Keratinocyte (primary cell): ENCODE measurements at regions not wholly inside any gene's neighbourhood (a gene's known extent, or its start where the extent isn't known, plus 50 kb on each side); places are given as distances from the start of the nearest gene placed in this dataset.

Experiments used
- DNase-seq: peaks from one replicate; pipeline ENCODE4 v3.0.0-alpha.2; 2011; ENCODE audit warnings: low read depth, missing footprints, low spot score
- FAIRE-seq: peaks from 2 replicates; lab custom pipeline; 2011; peaks lifted over from hg19 to GRCh38; lab: Jason Lieb, UNC
- H2AFZ ChIP-seq: 2 replicates; pipeline ENCODE4 v1.6.0; 2012; ENCODE audit warnings: low read length, control low read depth, inconsistent platforms; ENCODE audit not compliant: control insufficient read depth
- H3K27ac ChIP-seq: 2 replicates; pipeline ENCODE4 v1.5.1; 2011; ENCODE audit warnings: low read length; ENCODE audit not compliant: control insufficient read depth, insufficient read depth
- H3K27me3 ChIP-seq: 3 replicates; pipeline ENCODE4 v1.6.0; 2011; ENCODE audit warnings: low read length; ENCODE audit not compliant: control insufficient read depth, insufficient read depth; ENCODE audit errors: extremely low read depth
- H3K36me3 ChIP-seq, 2 experiments: 2 replicates in 1 of 2; 3 replicates in 1 of 2; pipeline ENCODE4 v1.5.1; 2011; ENCODE audit warnings: low read length in 2 of 2, mild to moderate bottlenecking in 1 of 2; ENCODE audit not compliant: control insufficient read depth in 2 of 2, insufficient read depth in 2 of 2; ENCODE audit errors: extremely low read depth in 1 of 2
- H3K4me1 ChIP-seq: 3 replicates; pipeline ENCODE4 v1.5.1; 2011; ENCODE audit warnings: low read length; ENCODE audit not compliant: control insufficient read depth, insufficient read depth; ENCODE audit errors: extremely low read depth
- H3K4me2 ChIP-seq: 3 replicates; pipeline ENCODE4 v1.6.0; 2011; ENCODE audit warnings: low read depth, low read length; ENCODE audit not compliant: control insufficient read depth, insufficient read depth; ENCODE audit errors: extremely low read depth
- H3K4me3 ChIP-seq, 3 experiments: fragments of 200-600 bp in 1 of 3; sonication (generic) in 1 of 3; 2 replicates in 2 of 3; 3 replicates in 1 of 3; pipeline ENCODE4 v1.5.1; 2011 to 2016; ENCODE audit warnings: low read length in 3 of 3, mild to moderate bottlenecking in 3 of 3, control low read depth in 2 of 3, inconsistent platforms in 1 of 3, low read depth in 1 of 3, mixed read lengths in 1 of 3, mixed run types in 1 of 3, moderate library complexity in 1 of 3; ENCODE audit not compliant: control insufficient read depth in 2 of 3, insufficient read depth in 2 of 3; ENCODE audit errors: extremely low read depth in 1 of 3
- H3K79me2 ChIP-seq: 2 replicates; pipeline ENCODE4 v1.6.0; 2012; ENCODE audit warnings: low read length; ENCODE audit not compliant: control insufficient read depth, insufficient read depth
- H3K9ac ChIP-seq: 3 replicates; pipeline ENCODE4 v1.6.0; 2011; ENCODE audit warnings: low read length; ENCODE audit not compliant: control insufficient read depth, insufficient read depth; ENCODE audit errors: extremely low read depth
- H3K9me1 ChIP-seq: 3 replicates; pipeline ENCODE4 v1.6.0; 2011; ENCODE audit warnings: low read length; ENCODE audit not compliant: control insufficient read depth, insufficient read depth; ENCODE audit errors: extremely low read depth
- H3K9me3 ChIP-seq: 2 replicates; pipeline ENCODE4 v1.5.1; 2012; ENCODE audit warnings: low read depth, low read length; ENCODE audit not compliant: control insufficient read depth
- H4K20me1 ChIP-seq: 3 replicates; pipeline ENCODE4 v1.6.0; 2011; ENCODE audit warnings: low read length; ENCODE audit not compliant: control insufficient read depth, insufficient read depth; ENCODE audit errors: extremely low read depth
- CTCF ChIP-seq, 3 experiments: IDR thresholded peaks in 1 of 3; conservative IDR thresholded peaks in 1 of 3; optimal IDR thresholded peaks in 1 of 3; 2 replicates in 2 of 3; 3 replicates in 1 of 3; pipeline versions ENCODE3 to v1.5.1; 2011; ENCODE audit warnings: low read length in 3 of 3, mild to moderate bottlenecking in 3 of 3, moderate library complexity in 2 of 3, control low read depth in 1 of 3, inconsistent platforms in 1 of 3; ENCODE audit not compliant: insufficient read depth in 2 of 3; ENCODE audit errors: extremely low read depth in 1 of 3
- EZH2 ChIP-seq: IDR thresholded peaks from one replicate; pipeline ENCODE4 v1.6.1; 2012; ENCODE audit warnings: inconsistent platforms, mild to moderate bottlenecking, low read length, moderate library complexity
- dilution Hi-C: fragments of 300-500 bp; cut with MboI; formaldehyde crosslinking; loops from one replicate; pipeline ENCODE4 v1.7.0; 2020; ENCODE audit warnings: low sequenced_read_pairs; ENCODE audit not compliant: extremely low pct_ligation_motif_present

GRCh38 chr2:176856683-176857082, 355.9 kb upstream of the HNRNPA3 start:
- Histone ChIP-seq H2AFZ (no peak overlapping the region), H3K4me3 (no peak overlapping the region), H3K27ac (no peak overlapping the region), H3K36me3 (no peaks in the 10 kb centered on the region), H4K20me1 (no peaks in the 10 kb centered on the region), H3K9me3 (no peaks in the 10 kb centered on the region), H3K9ac (no peak overlapping the region), H3K4me1 (no peaks in the 10 kb centered on the region), H3K27me3 (no peaks in the 10 kb centered on the region), H3K79me2 (no peaks in the 10 kb centered on the region), H3K9me1 (no peaks in the 10 kb centered on the region), H3K4me2 (no peak overlapping the region)
- dilution Hi-C loops: no loop called here
- DNase-seq (no peak), FAIRE-seq (no peak)
- TF ChIP-seq EZH2 (no peak), CTCF (optimal IDR thresholded peaks at IDR 0.05 in 1 of 3, IDR thresholded peaks at IDR 0.05 in 1 of 3, conservative IDR thresholded peaks at IDR 0.05 in 1 of 3; ENCODE audit: extremely low read depth in 1 of 3, insufficient read depth in 2 of 3, low read length in 3 of 3) (no peak)

GRCh38 chr2:176865336-176865735, 347.3 kb upstream of the HNRNPA3 start:
- Histone ChIP-seq H3K4me3 (no peak overlapping the region), H3K9me1 (no peaks in the 10 kb centered on the region), H3K36me3 (no peaks in the 10 kb centered on the region), H3K4me1 (no peaks in the 10 kb centered on the region), H3K9ac (no peak overlapping the region), H2AFZ (no peak overlapping the region), H3K27me3 (no peaks in the 10 kb centered on the region), H3K27ac (no peak overlapping the region), H4K20me1 (no peaks in the 10 kb centered on the region), H3K4me2 (no peak overlapping the region), H3K9me3 (no peaks in the 10 kb centered on the region), H3K79me2 (no peaks in the 10 kb centered on the region)
- FAIRE-seq (no peak), DNase-seq (no peak)
- dilution Hi-C loops: no loop called here
- no peak for TF ChIP-seq CTCF (optimal IDR thresholded peaks at IDR 0.05 in 1 of 3, IDR thresholded peaks at IDR 0.05 in 1 of 3, conservative IDR thresholded peaks at IDR 0.05 in 1 of 3; ENCODE audit: extremely low read depth in 1 of 3, insufficient read depth in 2 of 3, low read length in 3 of 3)
- TF ChIP-seq EZH2: no peak
